ENCODE measurements at regions not wholly inside any gene's neighbourhood (a gene's known extent, or its start where the extent isn't known, plus 50 kb on each side); places are given as distances from the start of the nearest gene placed in this dataset.
"Not testable (repeated sequence)": the region's sequence is repeated elsewhere in the genome, so short reads cannot be mapped to it uniquely, and the experiment has no call there.

- no peaks in the 10 kb centered on the region for H3K27me3 ChIP-seq (ENCODE audit: control insufficient read depth in 2 of 2, insufficient read depth in 2 of 2, low read length in 2 of 2)
- H3K4me3 Mint-ChIP-seq: no peak overlapping the region
- H3K9me3 Mint-ChIP-seq: no peaks in the 10 kb centered on the region
- no peak for TF ChIP-seq CTCF (IDR thresholded peaks at IDR 0.05)
- H3K27ac Mint-ChIP-seq: no peak overlapping the region
- H3K4me1 Mint-ChIP-seq: peaks cover 35% of the 10 kb centered on the region
- DNase-seq: no peak
- H3K36me3 ChIP-seq (replicated peaks in 1 of 2; ENCODE audit: control insufficient read depth in 1 of 2, insufficient read depth in 2 of 2, low read length in 2 of 2): no peaks in the 10 kb centered on the region
- H3K4me1 ChIP-seq (ENCODE audit: control insufficient read depth in 1 of 2, insufficient read depth in 2 of 2, low read length in 2 of 2): peaks cover 38 to 47% of the 10 kb centered on the region in 2 donors
- no peak overlapping the region for H3K4me2 ChIP-seq (replicated peaks; ENCODE audit: extremely low read depth, low read length, poor library complexity, severe bottlenecking)
- H3K36me3 Mint-ChIP-seq: no peaks in the 10 kb centered on the region
- no peak overlapping the region for H3K27ac ChIP-seq (ENCODE audit: low read depth in 1 of 2, low read length in 2 of 2)
- H3K4me3 ChIP-seq (replicated peaks in 1 of 3; ENCODE audit: low read depth in 2 of 3, low read length in 3 of 3): no peak overlapping the region
- H2AFZ ChIP-seq (ENCODE audit: insufficient read depth, low read depth, low read length, poor library complexity, severe bottlenecking): no peak overlapping the region
- WGBS (ENCODE audit: insufficient coverage): 100% methylated on average over 1 of the region's 4 CpGs
- H4K20me1 ChIP-seq (ENCODE audit: insufficient read depth, low read length): no peaks in the 10 kb centered on the region
- no peaks in the 10 kb centered on the region for H3K27me3 Mint-ChIP-seq (ENCODE audit: low read depth in 3 of 3)
- no peaks in the 10 kb centered on the region for H3K9me3 ChIP-seq (replicated peaks in 1 of 2; ENCODE audit: control insufficient read depth in 1 of 2, insufficient read depth in 1 of 2, low read length in 2 of 2)
- no peaks in the 10 kb centered on the region for H3K79me2 ChIP-seq (ENCODE audit: insufficient read depth, low read length)
- H3K9ac ChIP-seq (ENCODE audit: insufficient read depth, low read length, poor library complexity, severe bottlenecking): no peak overlapping the region
- intact Hi-C loops (cut with micrococcal nuclease): no loop called here
Observed at GRCh38 chr1:114035304-114035700, 56.0 kb downstream of the OLFML3 start.

DNA sequence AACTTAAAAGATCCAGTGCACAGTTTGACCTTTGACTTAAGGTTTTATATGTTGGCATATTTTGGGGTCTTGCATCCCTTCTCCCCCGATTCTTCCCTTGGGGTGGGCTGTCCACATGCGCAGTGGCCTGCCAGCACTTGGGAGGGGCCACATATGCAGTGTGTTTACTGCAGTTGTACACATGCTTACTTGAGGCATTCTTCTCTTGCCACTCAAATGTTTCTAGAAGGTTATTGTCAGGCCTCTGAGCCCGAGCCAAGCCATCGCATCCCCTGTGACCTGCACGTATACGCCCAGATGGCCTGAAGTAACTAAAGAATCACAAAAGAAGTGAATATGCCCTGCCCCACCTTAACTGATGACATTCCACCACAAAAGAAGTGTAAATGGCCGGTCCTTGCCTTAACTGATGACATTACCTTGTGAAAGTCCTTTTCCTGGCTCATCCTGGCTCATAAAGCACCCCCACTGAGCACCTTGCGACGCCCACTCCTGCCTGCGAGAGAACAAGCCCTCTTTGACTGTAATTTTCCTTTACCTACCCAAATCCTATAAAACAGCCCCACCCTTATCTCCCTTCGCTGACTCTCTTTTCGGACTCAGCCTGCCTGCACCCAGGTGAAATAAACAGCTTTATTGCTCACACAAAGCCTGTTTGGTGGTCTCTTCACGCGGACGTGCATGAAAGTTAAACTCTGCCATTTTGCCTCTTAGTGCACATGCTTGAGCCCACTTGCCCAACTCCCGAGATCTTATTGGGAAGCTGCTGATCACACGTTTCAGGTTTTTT, 57.8 kb downstream of the OLFML3 start:
- peaks cover 55 to 64% of the 10 kb centered on the region in 2 donors for H3K4me1 ChIP-seq (ENCODE audit: control insufficient read depth in 1 of 2, insufficient read depth in 2 of 2, low read length in 2 of 2)
- not testable (repeated sequence) for H3K4me2 ChIP-seq (replicated peaks; ENCODE audit: extremely low read depth, low read length, poor library complexity, severe bottlenecking)

More for the DNA sequence above, 57.8 kb downstream of the OLFML3 start:
- H3K4me3 Mint-ChIP-seq; H3K9ac ChIP-seq (ENCODE audit: insufficient read depth, low read length, poor library complexity, severe bottlenecking); H2AFZ ChIP-seq (ENCODE audit: insufficient read depth, low read depth, low read length, poor library complexity, severe bottlenecking); H3K9me3 ChIP-seq (replicated peaks in 1 of 2; ENCODE audit: control insufficient read depth in 1 of 2, insufficient read depth in 1 of 2, low read length in 2 of 2); H4K20me1 ChIP-seq (ENCODE audit: insufficient read depth, low read length); H3K27me3 ChIP-seq (ENCODE audit: control insufficient read depth in 2 of 2, insufficient read depth in 2 of 2, low read length in 2 of 2); H3K79me2 ChIP-seq (ENCODE audit: insufficient read depth, low read length); H3K36me3 Mint-ChIP-seq; DNase-seq; H3K9me3 Mint-ChIP-seq; H3K4me3 ChIP-seq (replicated peaks in 1 of 3; ENCODE audit: low read depth in 2 of 3, low read length in 3 of 3); intact Hi-C loops (cut with micrococcal nuclease); H3K27ac ChIP-seq (ENCODE audit: low read depth in 1 of 2, low read length in 2 of 2); H3K27me3 Mint-ChIP-seq (ENCODE audit: low read depth in 3 of 3); H3K36me3 ChIP-seq (replicated peaks in 1 of 2; ENCODE audit: control insufficient read depth in 1 of 2, insufficient read depth in 2 of 2, low read length in 2 of 2): not testable (repeated sequence)
- WGBS (ENCODE audit: insufficient coverage): 98% methylated on average over 7 of the region's 17 CpGs
- Mint-ChIP-seq H3K4me1 (peaks cover 52% of the 10 kb centered on the region), H3K27ac (peak overlapping the region in 2 of 7 donors; percentile 27 to 39)
